ENCODE measurements at regions not wholly inside any gene's neighbourhood (a gene's known extent, or its start where the extent isn't known, plus 50 kb on each side); places are given as distances from the start of the nearest gene placed in this dataset.

DNA sequence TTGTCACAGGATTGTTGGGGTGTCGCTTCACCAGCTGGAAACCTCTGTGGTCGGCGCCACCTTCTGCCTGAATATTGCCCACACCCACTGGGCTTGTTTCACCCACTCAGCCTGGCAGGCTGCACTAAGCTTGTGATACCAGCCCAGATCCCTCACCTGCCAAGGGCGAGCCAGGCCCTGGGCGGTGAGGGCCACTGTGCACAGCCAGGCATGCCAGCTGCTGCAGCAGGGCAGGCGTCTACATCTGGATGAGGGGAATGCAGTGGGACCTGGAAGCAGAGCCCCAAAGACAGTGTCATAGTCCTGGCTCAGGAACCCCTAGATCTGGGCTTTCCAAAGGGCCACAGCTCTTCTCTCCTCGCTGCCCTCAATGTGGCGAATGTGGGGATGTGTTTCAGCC, 1307.5 kb downstream of the GRIK2 start:
- H3K27me3 ChIP-seq (ENCODE audit: control insufficient read depth in 1 of 2, insufficient read depth in 2 of 2, low read length in 2 of 2) = no peaks in the 10 kb centered on the region
- H3K4me1 ChIP-seq (ENCODE audit: insufficient read depth, low read length) = no peaks in the 10 kb centered on the region
- H2AFZ ChIP-seq (ENCODE audit: low read length) = no peak overlapping the region
- CTCF ChIA-PET (ENCODE audit: low intra/inter-chr PET ratio, low total read pairs) = no interaction called here
- DNase-seq (ENCODE audit: low spot score) = no peak
- TF ChIP-seq CBX1 (IDR thresholded peaks at IDR 0.05; ENCODE audit: low read depth) (no peak), NPAS2 (CRISPR knock-in tag; IDR thresholded peaks at IDR 0.05; ENCODE audit: borderline replicate concordance) (no peak)
- intact Hi-C loops (cut with micrococcal nuclease; ENCODE audit: unreplicated experiment) (no loop called here), in situ Hi-C loops (cut with HindIII; ENCODE audit: extremely low pct_ligation_motif_present, low pct_unique_long_range_greater_than_20kb) (no loop called here)
- H3K4me3 ChIP-seq (replicated peaks in 1 of 3; ENCODE audit: insufficient read depth in 1 of 3, low read depth in 2 of 3, low read length in 3 of 3) = no peak overlapping the region
- no peaks in the 10 kb centered on the region for H3K36me3 ChIP-seq (replicated peaks in 1 of 2; ENCODE audit: control insufficient read depth in 1 of 2, insufficient read depth in 2 of 2, low read length in 2 of 2)
- H3K27ac ChIP-seq (ENCODE audit: extremely low read length, insufficient read depth, low read length) = no peak overlapping the region
- no TSS peak for BruUV-seq (replicated peaks)
- no peak for FAIRE-seq
- no peak overlapping the region for H3K4me2 ChIP-seq (ENCODE audit: low read depth, low read length)
- H3K9me3 ChIP-seq (ENCODE audit: low read length) = no peaks in the 10 kb centered on the region
- H3K79me2 ChIP-seq (ENCODE audit: insufficient read depth, low read length) = no peaks in the 10 kb centered on the region
- no peak for ATAC-seq
- WGBS (ENCODE audit: low lambda C conversion rate) = 45% methylated on average over 6 of the region's 8 CpGs
- H4K20me1 ChIP-seq (ENCODE audit: insufficient read depth, low read length) = no peaks in the 10 kb centered on the region
- POLR2A ChIA-PET = no interaction called here
- H3K9ac ChIP-seq (ENCODE audit: insufficient read depth, low read depth, low read length) = no peak overlapping the region

DNA sequence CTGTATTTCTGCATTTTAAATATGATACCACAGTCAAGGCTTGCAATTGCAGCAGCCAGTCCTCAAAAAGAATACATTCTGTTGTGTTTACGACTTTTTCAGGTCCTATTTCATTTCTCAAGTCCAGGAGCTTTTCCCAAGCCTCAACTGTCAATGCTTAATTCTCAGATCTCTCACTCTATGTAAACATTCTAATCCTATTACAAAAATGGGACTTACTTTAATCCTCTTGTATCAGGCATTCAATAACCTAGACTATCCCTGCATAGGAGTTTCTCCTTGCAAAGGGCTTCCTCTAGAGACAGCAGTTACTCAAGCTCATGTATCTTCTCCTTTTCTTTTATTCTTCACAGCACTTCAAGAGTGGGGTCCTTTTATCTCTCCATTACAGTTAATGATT, 1293.0 kb downstream of the GRIK2 start:
- H3K4me3 ChIP-seq (replicated peaks in 1 of 3; ENCODE audit: insufficient read depth in 1 of 3, low read depth in 2 of 3, low read length in 3 of 3) = no peak overlapping the region
- no peaks in the 10 kb centered on the region for H3K27me3 ChIP-seq (ENCODE audit: control insufficient read depth in 1 of 2, insufficient read depth in 2 of 2, low read length in 2 of 2)
- no peak for ATAC-seq
- no peak for DNase-seq (ENCODE audit: low spot score)
- ChIA-PET CTCF (ENCODE audit: low intra/inter-chr PET ratio, low total read pairs) (no interaction called here), POLR2A (no interaction called here)
- in situ Hi-C loops (cut with HindIII; ENCODE audit: extremely low pct_ligation_motif_present, low pct_unique_long_range_greater_than_20kb) = no loop called here
- H3K9ac ChIP-seq (ENCODE audit: insufficient read depth, low read depth, low read length) = no peak overlapping the region
- no peak overlapping the region for H3K4me2 ChIP-seq (ENCODE audit: low read depth, low read length)
- H3K9me3 ChIP-seq (ENCODE audit: low read length) = no peaks in the 10 kb centered on the region
- H3K4me1 ChIP-seq (ENCODE audit: insufficient read depth, low read length) = no peaks in the 10 kb centered on the region
- no peak overlapping the region for H2AFZ ChIP-seq (ENCODE audit: low read length)
- H3K36me3 ChIP-seq (replicated peaks in 1 of 2; ENCODE audit: control insufficient read depth in 1 of 2, insufficient read depth in 2 of 2, low read length in 2 of 2) = no peaks in the 10 kb centered on the region
- no TSS peak for BruUV-seq (replicated peaks)
- no peaks in the 10 kb centered on the region for H3K79me2 ChIP-seq (ENCODE audit: insufficient read depth, low read length)
- H4K20me1 ChIP-seq (ENCODE audit: insufficient read depth, low read length) = no peaks in the 10 kb centered on the region
- 3% methylated on average over 1 of the region's 1 CpG for WGBS (ENCODE audit: low lambda C conversion rate)
- TF ChIP-seq ZNF367 (CRISPR knock-in tag; IDR thresholded peaks at IDR 0.05; ENCODE audit: borderline replicate concordance) = no peak
- no peak for TF ChIP-seq FOXM1 (CRISPR knock-in tag; IDR thresholded peaks at IDR 0.05)
- TF ChIP-seq, protein P1, sequence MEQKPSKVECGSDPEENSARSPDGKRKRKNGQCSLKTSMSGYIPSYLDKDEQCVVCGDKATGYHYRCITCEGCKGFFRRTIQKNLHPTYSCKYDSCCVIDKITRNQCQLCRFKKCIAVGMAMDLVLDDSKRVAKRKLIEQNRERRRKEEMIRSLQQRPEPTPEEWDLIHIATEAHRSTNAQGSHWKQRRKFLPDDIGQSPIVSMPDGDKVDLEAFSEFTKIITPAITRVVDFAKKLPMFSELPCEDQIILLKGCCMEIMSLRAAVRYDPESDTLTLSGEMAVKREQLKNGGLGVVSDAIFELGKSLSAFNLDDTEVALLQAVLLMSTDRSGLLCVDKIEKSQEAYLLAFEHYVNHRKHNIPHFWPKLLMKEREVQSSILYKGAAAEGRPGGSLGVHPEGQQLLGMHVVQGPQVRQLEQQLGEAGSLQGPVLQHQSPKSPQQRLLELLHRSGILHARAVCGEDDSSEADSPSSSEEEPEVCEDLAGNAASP (CRISPR knock-in tag; IDR thresholded peaks at IDR 0.05; ENCODE audit: borderline replicate concordance) = no peak
- no peak for TF ChIP-seq KAT8 (CRISPR knock-in tag; IDR thresholded peaks at IDR 0.05)
- TF ChIP-seq ZNF607 (CRISPR knock-in tag; IDR thresholded peaks at IDR 0.05; ENCODE audit: borderline replicate concordance) = no peak
- TF ChIP-seq, protein P2, sequence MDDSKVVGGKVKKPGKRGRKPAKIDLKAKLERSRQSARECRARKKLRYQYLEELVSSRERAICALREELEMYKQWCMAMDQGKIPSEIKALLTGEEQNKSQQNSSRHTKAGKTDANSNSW (CRISPR knock-in tag; IDR thresholded peaks at IDR 0.05; ENCODE audit: borderline replicate concordance) = no peak
- TF ChIP-seq HDAC1 (CRISPR knock-in tag; IDR thresholded peaks at IDR 0.05) = no peak
- TF ChIP-seq, protein P3, sequence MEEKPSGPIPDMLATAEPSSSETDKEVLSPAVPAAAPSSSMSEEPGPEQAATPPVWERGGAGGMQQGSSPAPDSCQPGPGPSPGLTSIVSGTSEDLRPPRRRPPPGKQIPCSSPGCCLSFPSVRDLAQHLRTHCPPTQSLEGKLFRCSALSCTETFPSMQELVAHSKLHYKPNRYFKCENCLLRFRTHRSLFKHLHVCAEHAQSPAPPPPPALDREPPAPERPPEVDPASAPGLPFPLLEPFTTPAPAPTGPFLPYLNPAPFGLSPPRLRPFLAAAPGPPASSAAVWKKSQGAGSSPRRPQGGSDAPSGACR (CRISPR knock-in tag; IDR thresholded peaks at IDR 0.05) = no peak
- TF ChIP-seq, protein P4, sequence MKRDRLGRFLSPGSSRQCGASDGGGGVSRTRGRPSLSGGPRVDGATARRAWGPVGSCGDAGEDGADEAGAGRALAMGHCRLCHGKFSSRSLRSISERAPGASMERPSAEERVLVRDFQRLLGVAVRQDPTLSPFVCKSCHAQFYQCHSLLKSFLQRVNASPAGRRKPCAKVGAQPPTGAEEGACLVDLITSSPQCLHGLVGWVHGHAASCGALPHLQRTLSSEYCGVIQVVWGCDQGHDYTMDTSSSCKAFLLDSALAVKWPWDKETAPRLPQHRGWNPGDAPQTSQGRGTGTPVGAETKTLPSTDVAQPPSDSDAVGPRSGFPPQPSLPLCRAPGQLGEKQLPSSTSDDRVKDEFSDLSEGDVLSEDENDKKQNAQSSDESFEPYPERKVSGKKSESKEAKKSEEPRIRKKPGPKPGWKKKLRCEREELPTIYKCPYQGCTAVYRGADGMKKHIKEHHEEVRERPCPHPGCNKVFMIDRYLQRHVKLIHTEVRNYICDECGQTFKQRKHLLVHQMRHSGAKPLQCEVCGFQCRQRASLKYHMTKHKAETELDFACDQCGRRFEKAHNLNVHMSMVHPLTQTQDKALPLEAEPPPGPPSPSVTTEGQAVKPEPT (CRISPR knock-in tag; IDR thresholded peaks at IDR 0.05; ENCODE audit: low read depth) = no peak
- TF ChIP-seq, protein P5, sequence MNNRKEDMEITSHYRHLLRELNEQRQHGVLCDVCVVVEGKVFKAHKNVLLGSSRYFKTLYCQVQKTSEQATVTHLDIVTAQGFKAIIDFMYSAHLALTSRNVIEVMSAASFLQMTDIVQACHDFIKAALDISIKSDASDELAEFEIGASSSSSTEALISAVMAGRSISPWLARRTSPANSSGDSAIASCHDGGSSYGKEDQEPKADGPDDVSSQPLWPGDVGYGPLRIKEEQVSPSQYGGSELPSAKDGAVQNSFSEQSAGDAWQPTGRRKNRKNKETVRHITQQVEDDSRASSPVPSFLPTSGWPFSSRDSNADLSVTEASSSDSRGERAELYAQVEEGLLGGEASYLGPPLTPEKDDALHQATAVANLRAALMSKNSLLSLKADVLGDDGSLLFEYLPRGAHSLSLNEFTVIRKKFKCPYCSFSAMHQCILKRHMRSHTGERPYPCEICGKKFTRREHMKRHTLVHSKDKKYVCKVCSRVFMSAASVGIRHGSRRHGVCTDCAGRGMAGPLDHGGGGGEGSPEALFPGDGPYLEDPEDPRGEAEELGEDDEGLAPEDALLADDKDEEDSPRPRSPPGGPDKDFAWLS (CRISPR knock-in tag; IDR thresholded peaks at IDR 0.05; ENCODE audit: borderline replicate concordance) = no peak
- no peak for TF ChIP-seq ZNF616 (CRISPR knock-in tag; IDR thresholded peaks at IDR 0.05; ENCODE audit: low read depth)
- TF ChIP-seq ZNF331 (CRISPR knock-in tag; IDR thresholded peaks at IDR 0.05) = no peak
- intact Hi-C loops (cut with micrococcal nuclease; ENCODE audit: unreplicated experiment) = no loop called here
- H3K27ac ChIP-seq (ENCODE audit: extremely low read length, insufficient read depth, low read length) = no peak overlapping the region
- FAIRE-seq = no peak

All from HepG2 (cell line).